HEK293T (cell line): ENCODE measurements at regions not wholly inside any gene's neighbourhood (a gene's known extent, or its start where the extent isn't known, plus 50 kb on each side); places are given as distances from the start of the nearest gene placed in this dataset.

Source experiments
- ARNT ChIP-seq: fragments of 450-650 bp; IDR thresholded peaks from 2 replicates; pipeline ENCODE4 v1.6.1; 2017; ENCODE audit warnings: mild to moderate bottlenecking
- ELF4 ChIP-seq: fragments of 450-650 bp; IDR thresholded peaks from 2 replicates; pipeline ENCODE4 v1.6.1; 2017; ENCODE audit warnings: antibody characterized with exemption
- FOXA1 ChIP-seq: fragments of 450-650 bp; IDR thresholded peaks from 2 replicates; pipeline ENCODE4 v1.6.1; 2016; ENCODE audit warnings: mild to moderate bottlenecking
- FOXK2 ChIP-seq: fragments of 450-650 bp; IDR thresholded peaks from 2 replicates; pipeline ENCODE4 v1.6.1; 2016; ENCODE audit warnings: mild to moderate bottlenecking
- FOXM1 ChIP-seq: fragments of 450-650 bp; IDR thresholded peaks from 2 replicates; pipeline ENCODE4 v1.6.1; 2017; ENCODE audit warnings: mild to moderate bottlenecking, borderline replicate concordance
- HDGF ChIP-seq: fragments of 450-650 bp; IDR thresholded peaks from 2 replicates; pipeline ENCODE4 v1.6.1; 2017; ENCODE audit warnings: antibody characterized with exemption, borderline replicate concordance
- L3MBTL2 ChIP-seq: fragments of 450-650 bp; conservative IDR thresholded peaks from 2 replicates; pipeline ENCODE4 v1.6.1; 2016; ENCODE audit warnings: mild to moderate bottlenecking
- LEF1 ChIP-seq: fragments of 450-650 bp; IDR thresholded peaks from 2 replicates; pipeline ENCODE4 v1.6.1; 2017; ENCODE audit warnings: mild to moderate bottlenecking, borderline replicate concordance
- NFRKB ChIP-seq: fragments of 450-650 bp; IDR thresholded peaks from 2 replicates; pipeline ENCODE4 v1.6.1; 2016; ENCODE audit warnings: mild to moderate bottlenecking, moderate library complexity
- PKNOX1 ChIP-seq: fragments of 450-650 bp; IDR thresholded peaks from 2 replicates; pipeline ENCODE4 v1.6.1; 2016
- SP1 ChIP-seq: fragments of 450-650 bp; IDR thresholded peaks from 2 replicates; pipeline ENCODE4 v1.6.1; 2017
- SUZ12 ChIP-seq: fragments of 450-650 bp; IDR thresholded peaks from 2 replicates; pipeline ENCODE4 v1.6.1; 2016; ENCODE audit warnings: mild to moderate bottlenecking
- TARDBP ChIP-seq: fragments of 450-650 bp; IDR thresholded peaks from 2 replicates; pipeline ENCODE4 v1.6.1; 2016
- ZNF384 ChIP-seq: fragments of 450-650 bp; IDR thresholded peaks from 2 replicates; pipeline ENCODE4 v1.6.1; 2016

- TF ChIP-seq ARNT = no peak
- TF ChIP-seq FOXK2 = no peak
- no peak for TF ChIP-seq TARDBP
- no peak for TF ChIP-seq SUZ12
- TF ChIP-seq HDGF = no peak
- no peak for TF ChIP-seq FOXM1
- TF ChIP-seq ZNF384 = no peak
- no peak for TF ChIP-seq LEF1
- no peak for TF ChIP-seq PKNOX1
- no peak for TF ChIP-seq SP1
- no peak for TF ChIP-seq NFRKB
- TF ChIP-seq L3MBTL2 = no peak
- no peak for TF ChIP-seq ELF4
- no peak for TF ChIP-seq FOXA1
Measured at GRCh38 chr13:112160558-112160957, 93.6 kb downstream of the SOX1 start.
